ENCODE measurements at regions not wholly inside any gene's neighbourhood (a gene's known extent, or its start where the extent isn't known, plus 50 kb on each side); places are given as distances from the start of the nearest gene placed in this dataset.

GRCh38 chr5:27472000-27472763, 433.8 kb upstream of the CDH9 start:
- H3K9me3 ChIP-seq (replicated peaks; ENCODE audit: control insufficient read depth, insufficient read depth, low read length), result no peaks in the 10 kb centered on the region
- BruUV-seq (replicated peaks), result no TSS peak
- H3K36me3 ChIP-seq (ENCODE audit: control insufficient read depth in 2 of 2, extremely low read depth in 1 of 2, insufficient read depth in 2 of 2, low read length in 2 of 2), result no peaks in the 10 kb centered on the region
- dilution Hi-C loops (cut with MboI; ENCODE audit: extremely low pct_ligation_motif_present, low sequenced_read_pairs), result no loop called here
- no peak overlapping the region for H3K27ac ChIP-seq (ENCODE audit: insufficient read depth, low read depth, low read length)
- no peaks in the 10 kb centered on the region for H3K27me3 ChIP-seq (ENCODE audit: control insufficient read depth in 2 of 2, insufficient read depth in 2 of 2, low read length in 2 of 2)
- POLR2A ChIA-PET, result no interaction called here
- H4K20me1 ChIP-seq (replicated peaks; ENCODE audit: control insufficient read depth, extremely low read depth, insufficient read depth, low read length), result no peaks in the 10 kb centered on the region
- no peaks in the 10 kb centered on the region for H3K4me1 ChIP-seq (ENCODE audit: control insufficient read depth, extremely low read depth, insufficient read depth, low read length)
- CTCF ChIA-PET, result no interaction called here
- no peak overlapping the region for H3K9ac ChIP-seq (replicated peaks; ENCODE audit: extremely low read depth, insufficient read depth, low read length)
- no peak overlapping the region for H2AFZ ChIP-seq (ENCODE audit: low read depth, low read length)
- no peak overlapping the region for H3K4me2 ChIP-seq (ENCODE audit: insufficient read depth, low read length)
- intact Hi-C loops (cut with micrococcal nuclease), result no loop called here
- H3K79me2 ChIP-seq (ENCODE audit: control insufficient read depth, insufficient read depth, low read length), result no peaks in the 10 kb centered on the region
- no peaks in the 10 kb centered on the region for H3K9me1 ChIP-seq (replicated peaks; ENCODE audit: control insufficient read depth, extremely low read depth, insufficient read depth, low read length)
- TF ChIP-seq JUN (IDR thresholded peaks at IDR 0.05; ENCODE audit: borderline replicate concordance, insufficient read depth, insufficient read length, low read depth) (no peak), MAX (IDR thresholded peaks at IDR 0.05; ENCODE audit: insufficient read depth, insufficient read length) (no peak)
- FAIRE-seq (no peak), DNase-seq (ENCODE audit: low read depth, low spot score) (no peak)
- H3K4me3 ChIP-seq (replicated peaks in 1 of 3; ENCODE audit: insufficient read depth in 1 of 3, low read depth in 1 of 3, low read length in 3 of 3), result no peak overlapping the region

GRCh38 chr5:27466959-27467358, 428.6 kb upstream of the CDH9 start:
- Histone ChIP-seq H3K4me2 (ENCODE audit: insufficient read depth, low read length) (no peak overlapping the region), H2AFZ (ENCODE audit: low read depth, low read length) (no peak overlapping the region), H3K79me2 (ENCODE audit: control insufficient read depth, insufficient read depth, low read length) (no peaks in the 10 kb centered on the region), H3K9ac (replicated peaks; ENCODE audit: extremely low read depth, insufficient read depth, low read length) (no peak overlapping the region), H3K9me3 (replicated peaks; ENCODE audit: control insufficient read depth, insufficient read depth, low read length) (peaks cover 3% of the 10 kb centered on the region), H3K27me3 (ENCODE audit: control insufficient read depth in 2 of 2, insufficient read depth in 2 of 2, low read length in 2 of 2) (no peaks in the 10 kb centered on the region), H3K9me1 (replicated peaks; ENCODE audit: control insufficient read depth, extremely low read depth, insufficient read depth, low read length) (no peaks in the 10 kb centered on the region), H3K4me3 (replicated peaks in 1 of 3; ENCODE audit: insufficient read depth in 1 of 3, low read depth in 1 of 3, low read length in 3 of 3) (no peak overlapping the region), H3K36me3 (ENCODE audit: control insufficient read depth in 2 of 2, extremely low read depth in 1 of 2, insufficient read depth in 2 of 2, low read length in 2 of 2) (no peaks in the 10 kb centered on the region), H3K27ac (ENCODE audit: insufficient read depth, low read depth, low read length) (no peak overlapping the region), H3K4me1 (ENCODE audit: control insufficient read depth, extremely low read depth, insufficient read depth, low read length) (no peaks in the 10 kb centered on the region), H4K20me1 (replicated peaks; ENCODE audit: control insufficient read depth, extremely low read depth, insufficient read depth, low read length) (no peaks in the 10 kb centered on the region)
- BruUV-seq (replicated peaks), result no TSS peak
- dilution Hi-C loops (cut with MboI; ENCODE audit: extremely low pct_ligation_motif_present, low sequenced_read_pairs), result no loop called here
- FAIRE-seq, result no peak
- CTCF ChIA-PET, result no interaction called here
- DNase-seq (ENCODE audit: low read depth, low spot score), result no peak
- no peak for TF ChIP-seq MYC (IDR thresholded peaks at IDR 0.05; ENCODE audit: low read depth, low read length)
- TF ChIP-seq EZH2 (IDR thresholded peaks at IDR 0.05; ENCODE audit: borderline replicate concordance, low read depth, low read length, severe bottlenecking), result no peak
- TF ChIP-seq JUN (IDR thresholded peaks at IDR 0.05; ENCODE audit: borderline replicate concordance, insufficient read depth, insufficient read length, low read depth), result no peak
- TF ChIP-seq MAX (IDR thresholded peaks at IDR 0.05; ENCODE audit: insufficient read depth, insufficient read length), result no peak
- TF ChIP-seq POLR2A (IDR thresholded peaks at IDR 0.05; ENCODE audit: low read depth, low read length), result no peak
- TF ChIP-seq GATA2 (IDR thresholded peaks at IDR 0.05; ENCODE audit: insufficient read depth, insufficient read length, low read depth, low read length), result no peak
- TF ChIP-seq, protein P1, sequence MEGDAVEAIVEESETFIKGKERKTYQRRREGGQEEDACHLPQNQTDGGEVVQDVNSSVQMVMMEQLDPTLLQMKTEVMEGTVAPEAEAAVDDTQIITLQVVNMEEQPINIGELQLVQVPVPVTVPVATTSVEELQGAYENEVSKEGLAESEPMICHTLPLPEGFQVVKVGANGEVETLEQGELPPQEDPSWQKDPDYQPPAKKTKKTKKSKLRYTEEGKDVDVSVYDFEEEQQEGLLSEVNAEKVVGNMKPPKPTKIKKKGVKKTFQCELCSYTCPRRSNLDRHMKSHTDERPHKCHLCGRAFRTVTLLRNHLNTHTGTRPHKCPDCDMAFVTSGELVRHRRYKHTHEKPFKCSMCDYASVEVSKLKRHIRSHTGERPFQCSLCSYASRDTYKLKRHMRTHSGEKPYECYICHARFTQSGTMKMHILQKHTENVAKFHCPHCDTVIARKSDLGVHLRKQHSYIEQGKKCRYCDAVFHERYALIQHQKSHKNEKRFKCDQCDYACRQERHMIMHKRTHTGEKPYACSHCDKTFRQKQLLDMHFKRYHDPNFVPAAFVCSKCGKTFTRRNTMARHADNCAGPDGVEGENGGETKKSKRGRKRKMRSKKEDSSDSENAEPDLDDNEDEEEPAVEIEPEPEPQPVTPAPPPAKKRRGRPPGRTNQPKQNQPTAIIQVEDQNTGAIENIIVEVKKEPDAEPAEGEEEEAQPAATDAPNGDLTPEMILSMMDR (IDR thresholded peaks at IDR 0.05; ENCODE audit: extremely low read depth in 1 of 2, insufficient read depth in 1 of 2, low read depth in 1 of 2, low read length in 2 of 2), result no peak
- TF ChIP-seq POLR2AphosphoS5 (IDR thresholded peaks at IDR 0.05; ENCODE audit: insufficient read depth, low read depth, low read length), result no peak
- no peak for TF ChIP-seq FOS (IDR thresholded peaks at IDR 0.05; ENCODE audit: borderline replicate concordance, insufficient read depth, low read length)
- intact Hi-C loops (cut with micrococcal nuclease), result no loop called here
- POLR2A ChIA-PET, result no interaction called here

Data from endothelial cell of umbilical vein (primary cell).